ENCODE measurements at regions not wholly inside any gene's neighbourhood (a gene's known extent, or its start where the extent isn't known, plus 50 kb on each side); places are given as distances from the start of the nearest gene placed in this dataset.
"Not testable (repeated sequence)": the region's sequence is repeated elsewhere in the genome, so short reads cannot be mapped to it uniquely, and the experiment has no call there.

DNA sequence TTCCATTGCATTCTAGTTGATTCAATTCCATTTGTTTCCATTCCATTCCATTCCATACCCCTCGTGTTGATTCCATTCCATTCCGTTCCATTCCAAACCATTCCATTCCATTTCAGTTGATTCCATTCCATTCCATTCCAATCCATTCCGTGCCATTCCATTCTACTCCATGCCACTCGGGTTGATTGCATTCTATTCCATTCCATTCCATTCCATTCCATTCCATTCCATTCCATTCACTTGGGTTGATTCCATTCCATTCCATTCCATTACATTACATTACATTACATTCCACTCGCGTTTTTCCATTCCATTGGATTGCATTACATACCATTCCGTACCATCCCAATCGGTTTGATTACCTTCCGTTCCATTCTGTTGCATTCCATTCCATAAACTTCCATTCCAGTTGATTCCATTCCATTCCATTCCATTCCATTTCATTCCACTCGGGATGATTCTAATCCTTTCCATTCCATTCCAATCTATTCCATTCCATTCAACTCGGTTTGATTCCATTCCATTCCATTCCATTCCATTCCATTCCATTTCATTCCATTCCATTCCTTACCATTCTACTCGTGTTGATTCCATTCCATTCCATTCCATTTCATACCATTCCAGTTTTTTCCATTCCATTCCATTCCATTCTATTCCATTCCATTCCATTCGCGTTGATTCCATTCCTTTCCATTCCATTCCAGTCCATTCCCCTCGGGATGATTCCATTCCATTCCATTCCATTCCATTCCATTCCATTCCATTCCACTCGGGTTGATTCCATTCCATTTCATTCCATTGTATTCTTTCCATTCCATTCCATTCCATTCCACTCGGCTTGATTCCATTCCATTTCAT, 1140.4 kb downstream of the RPIA start:
- Mint-ChIP-seq H3K4me3 (no peak overlapping the region), H3K27ac (no peak overlapping the region), H3K36me3 (peaks cover 15% of the 10 kb centered on the region), H3K9me3 (peaks cover 47% of the 10 kb centered on the region), H3K27me3 (ENCODE audit: low read depth) (no peaks in the 10 kb centered on the region), H3K4me1 (no peaks in the 10 kb centered on the region)
- no peak for TF ChIP-seq CTCF (IDR thresholded peaks at IDR 0.05; ENCODE audit: unreplicated experiment)
- DNase-seq (ENCODE audit: low spot score in 2 of 2, unreplicated experiment in 2 of 2), result no peak

DNA sequence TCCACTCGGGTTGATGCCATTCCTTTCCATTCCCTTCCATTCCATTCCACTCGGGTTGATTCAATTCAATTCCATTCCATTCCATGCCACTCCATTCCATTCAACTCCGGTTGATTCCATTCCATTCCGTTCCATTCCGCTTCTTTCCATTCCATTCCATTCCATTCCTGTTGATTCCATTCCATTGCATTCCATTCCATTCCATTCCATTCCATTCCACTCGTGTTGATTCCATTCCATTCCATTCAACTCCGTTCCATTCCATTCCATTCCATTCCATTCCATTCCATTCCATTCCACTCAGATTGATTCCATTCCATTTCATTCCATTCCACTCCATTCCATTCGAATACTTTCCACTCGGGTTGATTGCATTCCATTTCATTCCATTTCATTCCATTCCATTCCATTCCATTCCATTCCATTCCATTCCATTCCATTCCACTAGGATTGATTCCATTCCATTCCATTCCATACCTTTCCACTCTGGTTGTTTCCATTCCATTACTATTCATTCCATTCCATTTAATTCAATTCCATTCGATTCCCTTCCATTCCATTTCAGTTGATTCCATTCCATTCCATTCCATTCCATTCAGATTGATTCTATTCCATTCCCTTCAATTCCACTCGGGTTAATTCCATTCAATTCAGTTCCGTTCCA, 1141.8 kb downstream of the RPIA start:
- TF ChIP-seq CTCF (IDR thresholded peaks at IDR 0.05; ENCODE audit: unreplicated experiment), result no peak
- Mint-ChIP-seq H3K27me3 (ENCODE audit: low read depth) (no peaks in the 10 kb centered on the region), H3K27ac (no peak overlapping the region), H3K9me3 (peaks cover 49% of the 10 kb centered on the region), H3K4me1 (no peaks in the 10 kb centered on the region), H3K4me3 (no peak overlapping the region), H3K36me3 (peaks cover 17% of the 10 kb centered on the region)
- no peak for DNase-seq (ENCODE audit: low spot score in 2 of 2, unreplicated experiment in 2 of 2)

DNA sequence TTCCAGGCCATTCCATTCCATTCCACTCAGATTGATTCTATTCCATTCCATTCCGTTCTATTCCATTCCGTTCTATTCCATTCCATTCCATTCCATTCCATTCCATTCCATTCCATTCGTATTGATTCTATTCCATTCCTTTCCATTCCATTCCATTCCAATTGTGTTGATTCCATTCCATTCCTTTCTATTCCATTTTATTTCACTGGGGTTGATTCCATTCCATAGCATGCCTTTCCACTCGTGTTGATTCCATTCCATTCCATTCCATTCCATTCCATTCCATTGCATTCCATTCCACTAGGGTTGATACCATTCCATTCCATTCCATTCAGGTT, 1142.3 kb downstream of the RPIA start:
- TF ChIP-seq CTCF (IDR thresholded peaks at IDR 0.05; ENCODE audit: unreplicated experiment), result no peak
- Mint-ChIP-seq H3K36me3 (peaks cover 20% of the 10 kb centered on the region), H3K27ac (no peak overlapping the region), H3K9me3 (peaks cover 49% of the 10 kb centered on the region), H3K4me1 (no peaks in the 10 kb centered on the region), H3K27me3 (ENCODE audit: low read depth) (no peaks in the 10 kb centered on the region), H3K4me3 (no peak overlapping the region)
- no peak for DNase-seq (ENCODE audit: low spot score in 2 of 2, unreplicated experiment in 2 of 2)

GRCh38 chr2:89834306-89834705, 1142.8 kb downstream of the RPIA start:
- peaks cover 44% of the 10 kb centered on the region for H3K9me3 Mint-ChIP-seq
- peaks cover 16% of the 10 kb centered on the region for H3K36me3 Mint-ChIP-seq
- H3K4me1 Mint-ChIP-seq, result no peaks in the 10 kb centered on the region
- no peak overlapping the region for H3K27ac Mint-ChIP-seq
- no peaks in the 10 kb centered on the region for H3K27me3 Mint-ChIP-seq (ENCODE audit: low read depth)
- DNase-seq (ENCODE audit: low spot score in 2 of 2, unreplicated experiment in 2 of 2), result no peak
- H3K4me3 Mint-ChIP-seq, result no peak overlapping the region
- TF ChIP-seq CTCF (IDR thresholded peaks at IDR 0.05; ENCODE audit: unreplicated experiment), result no peak

GRCh38 chr2:89836326-89836725, 1144.9 kb downstream of the RPIA start:
- peaks cover 19% of the 10 kb centered on the region for H3K36me3 Mint-ChIP-seq
- not testable (repeated sequence) for H3K4me3 Mint-ChIP-seq; H3K27me3 Mint-ChIP-seq (ENCODE audit: low read depth); H3K27ac Mint-ChIP-seq; DNase-seq (ENCODE audit: low spot score in 2 of 2, unreplicated experiment in 2 of 2); H3K4me1 Mint-ChIP-seq
- peaks cover 36% of the 10 kb centered on the region for H3K9me3 Mint-ChIP-seq

DNA sequence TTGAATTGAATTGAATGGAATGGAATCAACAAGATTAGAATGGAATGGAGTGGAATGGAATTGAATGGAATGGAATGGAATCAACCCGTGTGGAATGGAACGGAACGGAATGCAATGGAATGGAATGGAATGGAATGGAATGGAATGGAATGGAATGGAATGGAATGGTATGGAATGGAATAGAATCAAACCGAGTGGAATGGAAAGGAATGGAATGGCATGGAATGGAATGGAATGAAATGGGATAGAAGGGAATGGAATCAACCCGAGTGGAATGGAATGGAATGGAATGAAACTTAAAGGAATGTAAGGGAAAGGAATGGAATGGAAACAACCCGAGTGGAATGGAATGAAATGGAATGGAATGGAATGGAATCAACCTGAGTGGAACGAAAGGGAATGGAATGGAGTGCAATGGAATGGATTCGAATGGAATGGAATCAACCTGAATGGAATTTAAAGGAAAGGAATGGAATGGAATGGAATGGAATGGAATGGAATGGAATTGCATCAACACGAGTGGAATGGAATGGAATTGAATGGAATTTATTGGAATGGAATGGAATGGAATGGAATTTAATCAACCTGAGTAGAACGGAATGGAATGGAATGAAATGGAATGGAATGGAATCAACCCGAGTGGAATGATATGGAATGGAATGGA, 1146.6 kb downstream of the RPIA start:
- DNase-seq (ENCODE audit: low spot score in 2 of 2, unreplicated experiment in 2 of 2), result no peak
- H3K27ac Mint-ChIP-seq, result no peak overlapping the region
- H3K9me3 Mint-ChIP-seq, result peaks cover 38% of the 10 kb centered on the region
- no peak overlapping the region for H3K4me3 Mint-ChIP-seq
- no peak for TF ChIP-seq CTCF (IDR thresholded peaks at IDR 0.05; ENCODE audit: unreplicated experiment)
- H3K36me3 Mint-ChIP-seq, result peaks cover 18% of the 10 kb centered on the region
- H3K27me3 Mint-ChIP-seq (ENCODE audit: low read depth), result no peaks in the 10 kb centered on the region
- no peaks in the 10 kb centered on the region for H3K4me1 Mint-ChIP-seq

DNA sequence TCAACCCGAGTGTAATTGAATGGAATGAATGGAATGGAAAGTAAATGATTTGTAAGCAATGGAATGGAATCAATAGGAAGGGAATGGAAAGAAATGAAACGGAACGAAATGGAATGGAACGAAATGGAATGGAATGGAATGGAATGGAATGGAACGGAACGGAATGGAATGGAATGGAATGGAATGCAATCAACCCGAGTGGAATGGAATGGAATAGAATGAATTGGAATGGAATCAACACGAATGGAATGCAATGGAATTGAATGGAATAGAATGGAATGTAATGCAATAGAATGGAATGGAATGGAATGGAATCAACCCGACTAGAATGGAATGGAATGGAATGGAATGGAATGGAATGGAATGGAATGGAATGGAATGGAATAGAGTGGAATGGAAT, 1148.7 kb downstream of the RPIA start:
- not testable (repeated sequence) for H3K4me3 Mint-ChIP-seq; H3K27ac Mint-ChIP-seq; H3K27me3 Mint-ChIP-seq (ENCODE audit: low read depth); DNase-seq (ENCODE audit: low spot score in 2 of 2, unreplicated experiment in 2 of 2); H3K4me1 Mint-ChIP-seq
- H3K9me3 Mint-ChIP-seq, result peaks cover 41% of the 10 kb centered on the region
- H3K36me3 Mint-ChIP-seq, result peaks cover 18% of the 10 kb centered on the region

GRCh38 chr2:89840781-89841475, 1149.5 kb downstream of the RPIA start:
- not testable (repeated sequence) for H3K27me3 Mint-ChIP-seq (ENCODE audit: low read depth); H3K27ac Mint-ChIP-seq; DNase-seq (ENCODE audit: low spot score in 2 of 2, unreplicated experiment in 2 of 2); H3K4me1 Mint-ChIP-seq; H3K4me3 Mint-ChIP-seq
- peaks cover 18% of the 10 kb centered on the region for H3K36me3 Mint-ChIP-seq
- peaks cover 43% of the 10 kb centered on the region for H3K9me3 Mint-ChIP-seq

Data from mesothelial cell of epicardium (in vitro differentiated cells).